Pancreas (tissue), 10 donors: ENCODE measurements at regions not wholly inside any gene's neighbourhood (a gene's known extent, or its start where the extent isn't known, plus 50 kb on each side); places are given as distances from the start of the nearest gene placed in this dataset.
A peak's percentile ranks its signal among the peaks of the same experiment; 100 is the strongest.

ENCODE experiments used
- ATAC-seq, 4 donors: fragments of 200-7000 bp; cut with Tn5 transposase; one replicate each; pipeline versions ENCODE4 v1.8.0 to v1.9.1; 2020; ENCODE audit warnings: mild to moderate bottlenecking in 4 of 4, moderate library complexity in 4 of 4
- DNase-seq, 6 donors: peaks; one replicate each; pipeline ENCODE4 v3.0.0-alpha.2; 2020
- FAIRE-seq: peaks from 2 replicates; lab custom pipeline; 2012; peaks lifted over from hg19 to GRCh38; lab: Jason Lieb, UNC
- H3K27ac ChIP-seq, 4 donors: fragments of 200-600 bp; sonication (generic); 1 replicate in 3 of 4; 2 replicates in 1 of 4; pipeline versions ENCODE4 v1.5.0 to v1.8.0; 2020
- H3K27me3 ChIP-seq, 4 donors: fragments of 200-600 bp; one replicate each; pipeline ENCODE4 v1.8.0; 2021
- H3K36me3 ChIP-seq, 3 donors: fragments of 200-600 bp; sonication (generic) in 1 of 3; one replicate each; pipeline versions ENCODE4 v1.5.0 to v1.8.0; 2020 to 2021
- H3K4me1 ChIP-seq, 3 donors: fragments of 200-600 bp; one replicate each; pipeline ENCODE4 v1.8.0; 2021
- H3K4me3 ChIP-seq, 4 donors: fragments of 200-600 bp; sonication (generic) in 2 of 4; one replicate each; pipeline versions ENCODE4 v1.5.0 to v1.8.0; 2020 to 2021
- H3K9me3 ChIP-seq, 4 donors: fragments of 200-600 bp; one replicate each; pipeline ENCODE4 v1.8.0; 2021
- WGBS, 2 donors: extraction: QIAGEN DNeasy Blood & Tissue Kit; methylation state at CpG; one replicate each; pipeline ENCODE4 v1.1.7; 2013; 5-methylcytosine and 5-hydroxymethylcytosine counted together
- intact Hi-C, 3 donors: fragments of 100-400 bp; cut with DNase I; formaldehyde crosslinking; loops; one replicate each; pipeline versions ENCODE4 v1.11.1 to v1.14.2; 2022
- microRNA-seq, 2 donors: library from miRNA; unstranded; fragments of <30 nt; microRNA quantifications; one replicate each; pipeline versions ENCODE4 to v1.1.0, GENCODE V29; 2019 to 2020
- TF ChIP-seq, protein P1 (sequence below), 4 donors: fragments of 200-600 bp; sonication (generic) in 3 of 4; IDR thresholded peaks; one replicate each; pipeline versions ENCODE4 v1.5.0 to v1.8.0; 2021; ENCODE audit warnings: antibody characterized with exemption in 4 of 4
- donor health status: healthy with polysubstance abuse.
- donor health status: DM: no; HTN: no; CAD: no; lungs with moderate emphysema.
- donor health status: DM: no; HTN: no; CAD: no.
- donor health status: control.
- donor health status: control.
- donor health status: Bipolar disorder and iron deficiency.
- donor health status: DM: yes; HTN: yes; CAD: no.
- donor health status: DM: no; HTN: no; CAD: no.
- donor health status: DM: no; HTN: no; CAD: no.
- donor health status: DM: yes; HTN: yes; CAD: no.

DNA sequence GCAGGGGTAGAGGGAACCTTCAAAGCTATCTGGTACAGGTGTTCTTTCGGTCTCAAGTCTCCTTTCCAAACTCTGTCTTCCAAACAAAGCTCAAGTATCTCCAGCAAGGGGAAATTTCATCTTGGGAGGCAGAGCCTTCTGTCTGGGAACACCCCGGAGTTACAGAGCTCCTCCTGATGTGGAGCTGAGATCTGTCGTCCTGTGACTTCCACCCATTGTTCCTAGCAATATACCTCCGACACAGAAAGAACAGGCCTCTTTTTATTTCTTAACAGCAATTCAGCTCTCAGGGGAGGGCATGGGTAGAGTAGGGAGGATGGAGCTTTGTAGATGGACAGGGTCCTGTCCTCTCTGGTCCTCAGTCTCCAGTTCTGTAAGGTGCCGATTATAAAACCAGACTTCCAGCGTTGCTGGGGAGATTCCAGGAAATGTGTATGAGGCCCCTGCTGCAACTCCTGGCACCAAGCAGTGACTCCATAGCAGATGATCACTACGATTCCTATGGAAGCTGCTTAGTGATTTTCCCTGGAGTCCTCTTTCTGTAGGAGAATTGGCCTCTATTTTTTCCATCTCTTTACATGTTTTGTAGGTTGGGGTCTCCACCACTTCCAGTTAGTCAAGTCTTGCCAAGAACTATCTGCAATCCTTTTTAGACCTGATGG lies 56.0 kb upstream of the ARGLU1 start:
- Histone ChIP-seq H3K9me3 (no peaks in the 10 kb centered on the region), H3K27me3 (peaks cover 0 to 3% (median 0%) of the 10 kb centered on the region in 4 donors), H3K27ac (no peak overlapping the region), H3K4me1 (peaks cover 0 to 3% (median 0%) of the 10 kb centered on the region in 3 donors), H3K36me3 (no peaks in the 10 kb centered on the region), H3K4me3 (no peak overlapping the region)
- intact Hi-C loops: no loop called here
- WGBS, 2 donors: 67 to 74% methylated on average over 7 of the region's 7 CpGs
- TF ChIP-seq, protein P1, sequence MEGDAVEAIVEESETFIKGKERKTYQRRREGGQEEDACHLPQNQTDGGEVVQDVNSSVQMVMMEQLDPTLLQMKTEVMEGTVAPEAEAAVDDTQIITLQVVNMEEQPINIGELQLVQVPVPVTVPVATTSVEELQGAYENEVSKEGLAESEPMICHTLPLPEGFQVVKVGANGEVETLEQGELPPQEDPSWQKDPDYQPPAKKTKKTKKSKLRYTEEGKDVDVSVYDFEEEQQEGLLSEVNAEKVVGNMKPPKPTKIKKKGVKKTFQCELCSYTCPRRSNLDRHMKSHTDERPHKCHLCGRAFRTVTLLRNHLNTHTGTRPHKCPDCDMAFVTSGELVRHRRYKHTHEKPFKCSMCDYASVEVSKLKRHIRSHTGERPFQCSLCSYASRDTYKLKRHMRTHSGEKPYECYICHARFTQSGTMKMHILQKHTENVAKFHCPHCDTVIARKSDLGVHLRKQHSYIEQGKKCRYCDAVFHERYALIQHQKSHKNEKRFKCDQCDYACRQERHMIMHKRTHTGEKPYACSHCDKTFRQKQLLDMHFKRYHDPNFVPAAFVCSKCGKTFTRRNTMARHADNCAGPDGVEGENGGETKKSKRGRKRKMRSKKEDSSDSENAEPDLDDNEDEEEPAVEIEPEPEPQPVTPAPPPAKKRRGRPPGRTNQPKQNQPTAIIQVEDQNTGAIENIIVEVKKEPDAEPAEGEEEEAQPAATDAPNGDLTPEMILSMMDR (IDR thresholded peaks at IDR 0.05): no peak
- no peak for FAIRE-seq
- no peak for DNase-seq
- no peak for ATAC-seq

DNA sequence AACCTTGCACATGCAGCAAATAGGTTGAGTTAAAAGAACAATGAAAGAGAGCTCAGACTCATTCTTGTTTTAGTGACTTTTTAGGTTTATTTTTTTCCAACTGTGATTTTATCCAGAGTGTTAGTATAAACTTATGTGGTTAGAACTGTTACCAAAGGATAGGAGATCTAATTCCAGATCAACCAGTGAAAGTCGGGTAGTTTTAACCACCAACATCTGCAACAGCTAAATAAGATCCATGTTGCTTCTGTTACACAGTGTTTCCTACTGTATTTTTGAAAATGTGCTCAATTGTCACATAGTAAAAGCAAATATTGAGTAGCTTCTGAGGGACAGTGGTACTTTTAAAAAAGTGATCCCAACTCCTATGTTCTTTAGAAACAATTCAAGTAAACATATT lies 53.9 kb upstream of the ARGLU1 start:
- intact Hi-C loops: no loop called here
- 43 to 46% methylated on average over 1 of the region's 1 CpG for WGBS, 2 donors
- no peak overlapping the region for H3K4me3 ChIP-seq
- no peak for FAIRE-seq
- no peaks in the 10 kb centered on the region for H3K9me3 ChIP-seq
- no peak for ATAC-seq
- DNase-seq: no peak
- H3K36me3 ChIP-seq: no peaks in the 10 kb centered on the region
- TF ChIP-seq, protein P1 (IDR thresholded peaks at IDR 0.05): no peak
- peaks cover 0 to 3% (median 0%) of the 10 kb centered on the region in 3 donors for H3K4me1 ChIP-seq
- H3K27me3 ChIP-seq: peaks cover 0 to 3% (median 0%) of the 10 kb centered on the region in 4 donors
- no peak overlapping the region for H3K27ac ChIP-seq

DNA sequence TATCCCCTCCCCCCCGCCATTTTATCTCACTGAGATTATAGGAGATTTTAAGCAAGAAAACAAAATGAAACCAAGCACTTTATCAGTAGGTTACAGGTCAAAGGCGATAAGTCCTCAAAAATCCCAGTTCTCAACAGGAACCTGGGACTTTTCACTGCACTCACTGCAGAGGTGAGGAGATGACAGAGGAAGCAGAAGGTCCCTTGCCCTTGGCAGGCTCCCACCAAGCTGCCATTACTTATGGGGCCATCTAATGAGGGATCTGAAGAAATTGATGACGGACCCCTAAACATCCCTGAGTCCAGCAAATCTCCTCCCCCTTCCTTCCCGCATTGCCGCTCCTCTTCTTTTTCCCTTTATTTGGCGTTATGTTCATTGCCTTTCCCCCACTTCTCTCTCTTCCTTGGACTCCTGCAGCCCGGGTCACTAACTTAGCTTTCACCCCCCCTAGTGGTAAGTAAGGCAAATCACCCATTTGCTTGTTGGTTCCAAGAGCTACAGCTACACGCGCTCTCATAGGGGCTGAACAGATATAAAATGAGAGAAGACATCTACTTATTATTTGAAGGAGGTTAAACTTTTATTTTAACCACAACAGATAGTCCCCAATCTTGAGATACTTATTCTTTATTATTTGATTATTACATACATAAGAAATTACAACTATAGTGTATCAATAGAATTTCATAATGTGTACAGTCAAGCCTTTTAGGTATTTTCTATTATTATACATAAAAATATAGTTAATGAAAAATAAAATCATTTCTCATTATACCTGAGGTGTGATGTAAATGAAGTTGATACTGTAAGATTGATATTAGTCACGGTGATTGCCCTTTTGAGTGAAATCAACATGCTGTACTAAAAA lies 52.0 kb upstream of the ARGLU1 start:
- H3K27ac ChIP-seq: no peak overlapping the region
- H3K9me3 ChIP-seq: no peaks in the 10 kb centered on the region
- intact Hi-C loops: no loop called here
- TF ChIP-seq, protein P1 (IDR thresholded peaks at IDR 0.05): peak; percentile 40 to 62 (median 60)
- H3K27me3 ChIP-seq: peaks cover 0 to 3% (median 0%) of the 10 kb centered on the region in 4 donors
- FAIRE-seq (peak; percentile 92), ATAC-seq (peak; percentile 86 to 99 (median 98)), DNase-seq (peak in 2 of 6 donors; percentile 17 to 21)
- peak overlapping the region in 1 of 4 donors; percentile 14 for H3K4me3 ChIP-seq
- no peaks in the 10 kb centered on the region for H3K36me3 ChIP-seq
- H3K4me1 ChIP-seq: peaks cover 0 to 3% (median 0%) of the 10 kb centered on the region in 3 donors
- 15 to 27% methylated on average over 10 of the region's 10 CpGs for WGBS, 2 donors

Small RNAs in the stretch of these regions (microRNA-seq; reads per million reads assigned to microRNA genes)
- gene MIR1267: 0 reads per million in 2 donors
